ENCODE measurements at regions not wholly inside any gene's neighbourhood (a gene's known extent, or its start where the extent isn't known, plus 50 kb on each side); places are given as distances from the start of the nearest gene placed in this dataset.

DNA sequence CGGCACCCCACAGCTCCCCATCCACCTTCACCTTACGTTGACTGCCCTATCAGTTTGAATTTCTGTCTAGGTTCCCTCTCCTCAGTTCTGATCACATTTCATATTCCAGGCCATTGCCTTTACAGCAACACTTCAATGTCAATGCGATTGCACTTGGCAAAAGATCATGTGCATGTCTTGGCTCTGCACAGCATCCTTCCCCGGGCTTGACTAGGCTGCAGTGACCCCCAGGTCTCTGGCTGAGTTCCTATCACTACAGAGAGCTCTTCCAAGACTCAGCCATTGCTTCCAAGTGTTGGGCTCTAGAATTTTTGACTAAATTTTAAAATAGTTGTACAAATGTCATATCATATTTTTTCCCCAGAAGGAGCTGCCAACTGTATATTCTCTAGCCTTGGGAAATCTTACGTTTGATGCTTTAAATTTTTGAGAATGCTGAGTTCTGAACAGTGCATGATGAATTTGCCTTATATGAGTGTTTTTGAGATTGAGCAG, 103.8 kb upstream of the NEDD4L start:
- TF ChIP-seq, protein P1, sequence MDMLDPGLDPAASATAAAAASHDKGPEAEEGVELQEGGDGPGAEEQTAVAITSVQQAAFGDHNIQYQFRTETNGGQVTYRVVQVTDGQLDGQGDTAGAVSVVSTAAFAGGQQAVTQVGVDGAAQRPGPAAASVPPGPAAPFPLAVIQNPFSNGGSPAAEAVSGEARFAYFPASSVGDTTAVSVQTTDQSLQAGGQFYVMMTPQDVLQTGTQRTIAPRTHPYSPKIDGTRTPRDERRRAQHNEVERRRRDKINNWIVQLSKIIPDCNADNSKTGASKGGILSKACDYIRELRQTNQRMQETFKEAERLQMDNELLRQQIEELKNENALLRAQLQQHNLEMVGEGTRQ (IDR thresholded peaks at IDR 0.05; ENCODE audit: borderline replicate concordance, low read depth, low read length): no peak
- TF ChIP-seq, protein P2, sequence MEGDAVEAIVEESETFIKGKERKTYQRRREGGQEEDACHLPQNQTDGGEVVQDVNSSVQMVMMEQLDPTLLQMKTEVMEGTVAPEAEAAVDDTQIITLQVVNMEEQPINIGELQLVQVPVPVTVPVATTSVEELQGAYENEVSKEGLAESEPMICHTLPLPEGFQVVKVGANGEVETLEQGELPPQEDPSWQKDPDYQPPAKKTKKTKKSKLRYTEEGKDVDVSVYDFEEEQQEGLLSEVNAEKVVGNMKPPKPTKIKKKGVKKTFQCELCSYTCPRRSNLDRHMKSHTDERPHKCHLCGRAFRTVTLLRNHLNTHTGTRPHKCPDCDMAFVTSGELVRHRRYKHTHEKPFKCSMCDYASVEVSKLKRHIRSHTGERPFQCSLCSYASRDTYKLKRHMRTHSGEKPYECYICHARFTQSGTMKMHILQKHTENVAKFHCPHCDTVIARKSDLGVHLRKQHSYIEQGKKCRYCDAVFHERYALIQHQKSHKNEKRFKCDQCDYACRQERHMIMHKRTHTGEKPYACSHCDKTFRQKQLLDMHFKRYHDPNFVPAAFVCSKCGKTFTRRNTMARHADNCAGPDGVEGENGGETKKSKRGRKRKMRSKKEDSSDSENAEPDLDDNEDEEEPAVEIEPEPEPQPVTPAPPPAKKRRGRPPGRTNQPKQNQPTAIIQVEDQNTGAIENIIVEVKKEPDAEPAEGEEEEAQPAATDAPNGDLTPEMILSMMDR (IDR thresholded peaks at IDR 0.05): no peak
- TF ChIP-seq, protein P3, sequence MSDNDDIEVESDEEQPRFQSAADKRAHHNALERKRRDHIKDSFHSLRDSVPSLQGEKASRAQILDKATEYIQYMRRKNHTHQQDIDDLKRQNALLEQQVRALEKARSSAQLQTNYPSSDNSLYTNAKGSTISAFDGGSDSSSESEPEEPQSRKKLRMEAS (IDR thresholded peaks at IDR 0.05; ENCODE audit: low read depth): no peak
- TF ChIP-seq, protein P4, sequence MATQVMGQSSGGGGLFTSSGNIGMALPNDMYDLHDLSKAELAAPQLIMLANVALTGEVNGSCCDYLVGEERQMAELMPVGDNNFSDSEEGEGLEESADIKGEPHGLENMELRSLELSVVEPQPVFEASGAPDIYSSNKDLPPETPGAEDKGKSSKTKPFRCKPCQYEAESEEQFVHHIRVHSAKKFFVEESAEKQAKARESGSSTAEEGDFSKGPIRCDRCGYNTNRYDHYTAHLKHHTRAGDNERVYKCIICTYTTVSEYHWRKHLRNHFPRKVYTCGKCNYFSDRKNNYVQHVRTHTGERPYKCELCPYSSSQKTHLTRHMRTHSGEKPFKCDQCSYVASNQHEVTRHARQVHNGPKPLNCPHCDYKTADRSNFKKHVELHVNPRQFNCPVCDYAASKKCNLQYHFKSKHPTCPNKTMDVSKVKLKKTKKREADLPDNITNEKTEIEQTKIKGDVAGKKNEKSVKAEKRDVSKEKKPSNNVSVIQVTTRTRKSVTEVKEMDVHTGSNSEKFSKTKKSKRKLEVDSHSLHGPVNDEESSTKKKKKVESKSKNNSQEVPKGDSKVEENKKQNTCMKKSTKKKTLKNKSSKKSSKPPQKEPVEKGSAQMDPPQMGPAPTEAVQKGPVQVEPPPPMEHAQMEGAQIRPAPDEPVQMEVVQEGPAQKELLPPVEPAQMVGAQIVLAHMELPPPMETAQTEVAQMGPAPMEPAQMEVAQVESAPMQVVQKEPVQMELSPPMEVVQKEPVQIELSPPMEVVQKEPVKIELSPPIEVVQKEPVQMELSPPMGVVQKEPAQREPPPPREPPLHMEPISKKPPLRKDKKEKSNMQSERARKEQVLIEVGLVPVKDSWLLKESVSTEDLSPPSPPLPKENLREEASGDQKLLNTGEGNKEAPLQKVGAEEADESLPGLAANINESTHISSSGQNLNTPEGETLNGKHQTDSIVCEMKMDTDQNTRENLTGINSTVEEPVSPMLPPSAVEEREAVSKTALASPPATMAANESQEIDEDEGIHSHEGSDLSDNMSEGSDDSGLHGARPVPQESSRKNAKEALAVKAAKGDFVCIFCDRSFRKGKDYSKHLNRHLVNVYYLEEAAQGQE (IDR thresholded peaks at IDR 0.05; ENCODE audit: low read depth, low read length): no peak
